Forelimb muscle (tissue), 1 donor: ENCODE measurements at regions not wholly inside any gene's neighbourhood (a gene's known extent, or its start where the extent isn't known, plus 50 kb on each side); places are given as distances from the start of the nearest gene placed in this dataset.

Source experiments
- DNase-seq: peaks from one replicate; pipeline ENCODE4 v3.0.0-alpha.2; 2013; ENCODE audit warnings: low read depth

DNA sequence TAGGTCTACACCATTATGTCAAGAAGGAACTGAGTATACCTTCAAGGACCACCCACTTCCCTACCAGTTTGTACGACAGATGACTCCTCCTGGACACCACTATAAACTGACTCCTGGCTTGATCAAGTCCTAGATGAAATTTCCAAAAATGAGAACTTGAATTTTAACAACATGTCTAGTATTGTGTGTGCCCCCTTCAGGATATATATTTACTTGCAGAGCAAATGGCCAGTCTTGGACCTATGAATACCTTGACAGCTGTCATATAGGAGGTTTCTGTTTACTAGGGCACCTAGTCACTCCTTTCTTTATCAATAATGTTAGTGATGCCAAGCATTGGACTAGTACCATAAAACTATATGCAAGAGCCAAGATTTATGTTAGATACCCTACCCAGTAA is 94.1 kb upstream of the TMEM26 start:
- no peak for DNase-seq

DNA sequence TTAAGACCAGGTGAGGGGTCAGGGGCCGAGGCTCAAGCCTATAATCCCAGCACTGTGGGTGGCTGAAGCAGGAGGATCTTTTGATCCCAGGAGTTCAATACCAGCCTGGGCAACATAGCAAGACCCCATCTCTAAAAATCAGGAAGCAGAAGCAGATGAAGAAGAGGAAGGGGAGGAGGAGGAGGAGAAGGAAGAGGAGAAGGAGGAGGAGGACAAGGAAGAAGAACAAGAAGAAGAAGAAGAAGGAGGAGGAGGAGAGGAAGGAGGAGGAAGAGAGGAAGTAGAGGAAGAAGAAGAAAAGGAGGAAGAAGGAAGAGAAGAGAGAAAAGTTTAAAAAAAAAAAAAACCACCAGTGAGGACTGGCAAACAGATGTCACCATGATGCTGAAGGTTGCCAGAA is 92.0 kb upstream of the TMEM26 start:
- DNase-seq: no peak

DNA sequence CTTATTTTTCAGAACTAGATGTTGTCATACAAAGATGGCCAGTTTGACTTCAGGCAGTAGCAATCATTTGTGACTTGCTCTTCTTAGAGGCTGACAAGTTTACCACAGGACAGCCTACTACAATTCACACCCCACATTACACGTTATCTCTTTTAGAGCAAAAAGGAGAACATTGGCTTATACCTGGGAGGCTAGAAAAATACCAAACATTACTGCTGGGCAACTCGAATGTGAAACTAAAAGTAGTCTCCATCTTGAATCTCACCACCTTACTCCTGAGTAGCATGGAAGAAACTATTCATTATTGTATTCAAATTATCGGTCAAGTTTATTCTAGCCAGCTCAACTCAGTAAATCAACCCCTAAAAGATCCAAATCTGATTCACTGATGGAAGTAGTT is 90.7 kb upstream of the TMEM26 start:
- no peak for DNase-seq

DNA sequence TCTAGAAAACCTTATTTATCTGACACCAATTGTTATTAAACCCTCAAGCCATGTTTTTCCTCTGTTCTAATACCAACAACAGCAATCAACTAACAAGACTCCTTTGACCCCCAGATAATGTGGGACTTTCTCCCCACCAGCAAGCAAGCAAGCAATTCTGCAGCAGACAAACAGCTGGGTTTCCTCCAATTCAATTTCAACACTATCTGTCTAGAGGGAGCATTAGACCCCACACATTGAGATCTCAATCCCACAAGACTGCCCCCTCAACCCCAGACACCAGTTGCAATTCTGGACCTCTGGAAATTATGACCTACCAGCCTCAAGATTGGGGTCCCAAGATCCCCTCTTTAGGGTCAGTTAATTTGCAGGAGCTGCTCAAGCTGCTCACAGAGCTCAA is 89.4 kb upstream of the TMEM26 start:
- DNase-seq: no peak

DNA sequence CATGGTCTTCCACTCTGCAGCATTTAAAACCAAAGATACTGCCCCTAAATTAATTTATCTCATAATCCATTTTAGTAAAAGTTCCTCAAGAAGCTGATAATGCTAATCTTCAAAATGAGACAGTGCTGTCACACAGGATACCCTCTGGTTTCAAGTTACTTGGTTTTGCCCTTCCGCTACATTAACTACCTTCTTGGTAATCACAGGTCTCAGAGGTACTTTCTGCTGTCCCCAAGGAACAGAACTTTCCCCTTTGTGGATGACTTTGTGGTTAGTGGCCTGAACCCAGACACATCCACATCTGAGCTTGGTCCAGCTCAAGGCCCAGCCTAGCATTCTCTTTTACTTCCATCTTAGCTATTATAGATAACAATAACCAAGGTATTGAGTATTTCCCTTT is 88.8 kb upstream of the TMEM26 start:
- DNase-seq: no peak

DNA sequence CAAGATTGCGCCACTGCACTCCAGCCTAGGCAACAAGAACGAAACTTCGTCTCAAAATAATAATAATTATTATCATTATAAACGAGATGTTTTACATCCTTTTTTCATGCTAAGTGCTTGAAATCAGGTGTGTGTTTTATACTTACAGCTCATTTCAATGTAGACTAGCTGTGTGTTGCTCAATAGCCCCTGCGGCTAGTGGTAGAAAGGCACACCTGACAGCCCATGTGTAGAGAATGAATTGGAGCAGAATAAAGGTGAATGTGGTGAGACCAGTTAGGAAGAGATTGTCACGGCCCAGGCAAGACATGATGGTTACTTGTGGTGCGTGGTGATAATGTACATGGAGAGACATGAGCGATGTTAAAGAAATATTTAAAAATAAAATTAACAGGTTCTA is 86.7 kb upstream of the TMEM26 start:
- DNase-seq: no peak

DNA sequence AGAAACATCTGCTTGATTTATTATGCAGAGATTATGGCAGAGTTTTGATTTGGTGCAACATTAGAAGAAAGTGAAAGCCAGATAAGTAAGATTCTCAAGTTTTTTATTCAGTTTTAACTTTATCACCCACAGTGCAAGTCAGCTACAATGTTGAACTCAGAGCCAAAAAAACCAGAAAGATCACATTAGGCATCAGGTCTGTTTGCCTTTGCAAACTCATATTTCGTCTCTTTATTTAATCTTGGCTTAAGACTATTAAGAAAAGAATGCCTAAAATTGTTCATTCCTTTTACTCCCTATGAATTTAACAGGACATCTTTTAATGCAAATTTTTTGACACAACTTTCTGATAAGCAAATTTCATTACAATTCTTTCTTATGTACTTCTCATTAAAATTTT is 76.0 kb upstream of the TMEM26 start:
- no peak for DNase-seq

DNA sequence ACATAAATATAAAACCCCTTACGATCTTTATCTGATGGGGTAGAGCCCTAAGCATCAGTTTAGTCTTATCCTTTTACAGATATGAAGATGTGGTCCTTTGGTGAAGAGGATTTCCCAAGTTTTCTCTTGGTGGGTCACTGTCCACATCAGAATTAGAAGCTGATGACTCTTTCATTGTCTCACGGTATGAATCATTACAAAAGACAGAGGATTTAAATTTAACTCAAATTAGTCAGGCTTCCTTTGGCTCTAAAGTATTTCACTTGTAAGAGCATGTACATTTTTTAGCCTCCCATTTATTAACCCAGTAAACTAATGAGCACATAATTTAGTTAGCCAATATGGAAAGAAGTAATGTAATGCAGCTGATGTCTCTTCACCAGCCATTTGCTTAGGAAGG is 49.9 kb upstream of the TMEM26 start:
- DNase-seq: no peak
